GM12864 (cell line): ENCODE measurements at regions not wholly inside any gene's neighbourhood (a gene's known extent, or its start where the extent isn't known, plus 50 kb on each side); places are given as distances from the start of the nearest gene placed in this dataset.

Source experiments
- DNase-seq: peaks from one replicate; pipeline ENCODE4 v3.0.0-alpha.2; 2011; ENCODE audit warnings: low read depth
- H3K4me3 ChIP-seq: 2 replicates; pipeline ENCODE4 v1.5.1; 2011; ENCODE audit warnings: mild to moderate bottlenecking, low read depth, low read length, control low read depth
- TF ChIP-seq, protein P1 (sequence below): IDR thresholded peaks from 2 replicates; pipeline ENCODE4 v1.5.1; 2011; ENCODE audit warnings: low read depth, mild to moderate bottlenecking, moderate library complexity, low read length, control low read depth, inconsistent platforms; ENCODE audit errors: missing control alignments

DNA sequence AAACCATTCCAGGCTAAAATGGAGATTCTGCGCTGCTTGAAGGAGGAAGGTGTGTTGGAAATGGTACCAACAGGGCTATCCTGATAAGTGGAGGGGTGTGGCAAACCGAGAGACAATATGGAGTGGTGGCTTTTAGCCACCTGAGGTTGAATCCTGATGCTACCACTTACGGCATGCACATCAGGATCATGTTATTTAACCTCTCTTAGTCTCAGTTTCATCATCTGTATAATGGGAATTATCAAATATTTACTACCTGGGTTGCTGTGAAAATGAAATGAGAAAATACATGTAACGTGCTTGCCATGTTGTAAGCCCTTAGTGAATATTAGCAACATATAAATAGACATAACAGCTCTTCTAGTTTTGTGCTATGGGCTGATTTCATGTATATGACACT lies 117.1 kb downstream of the TBX19 start:
- no peak overlapping the region for H3K4me3 ChIP-seq
- no peak for DNase-seq
- TF ChIP-seq, protein P1, sequence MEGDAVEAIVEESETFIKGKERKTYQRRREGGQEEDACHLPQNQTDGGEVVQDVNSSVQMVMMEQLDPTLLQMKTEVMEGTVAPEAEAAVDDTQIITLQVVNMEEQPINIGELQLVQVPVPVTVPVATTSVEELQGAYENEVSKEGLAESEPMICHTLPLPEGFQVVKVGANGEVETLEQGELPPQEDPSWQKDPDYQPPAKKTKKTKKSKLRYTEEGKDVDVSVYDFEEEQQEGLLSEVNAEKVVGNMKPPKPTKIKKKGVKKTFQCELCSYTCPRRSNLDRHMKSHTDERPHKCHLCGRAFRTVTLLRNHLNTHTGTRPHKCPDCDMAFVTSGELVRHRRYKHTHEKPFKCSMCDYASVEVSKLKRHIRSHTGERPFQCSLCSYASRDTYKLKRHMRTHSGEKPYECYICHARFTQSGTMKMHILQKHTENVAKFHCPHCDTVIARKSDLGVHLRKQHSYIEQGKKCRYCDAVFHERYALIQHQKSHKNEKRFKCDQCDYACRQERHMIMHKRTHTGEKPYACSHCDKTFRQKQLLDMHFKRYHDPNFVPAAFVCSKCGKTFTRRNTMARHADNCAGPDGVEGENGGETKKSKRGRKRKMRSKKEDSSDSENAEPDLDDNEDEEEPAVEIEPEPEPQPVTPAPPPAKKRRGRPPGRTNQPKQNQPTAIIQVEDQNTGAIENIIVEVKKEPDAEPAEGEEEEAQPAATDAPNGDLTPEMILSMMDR: no peak

DNA sequence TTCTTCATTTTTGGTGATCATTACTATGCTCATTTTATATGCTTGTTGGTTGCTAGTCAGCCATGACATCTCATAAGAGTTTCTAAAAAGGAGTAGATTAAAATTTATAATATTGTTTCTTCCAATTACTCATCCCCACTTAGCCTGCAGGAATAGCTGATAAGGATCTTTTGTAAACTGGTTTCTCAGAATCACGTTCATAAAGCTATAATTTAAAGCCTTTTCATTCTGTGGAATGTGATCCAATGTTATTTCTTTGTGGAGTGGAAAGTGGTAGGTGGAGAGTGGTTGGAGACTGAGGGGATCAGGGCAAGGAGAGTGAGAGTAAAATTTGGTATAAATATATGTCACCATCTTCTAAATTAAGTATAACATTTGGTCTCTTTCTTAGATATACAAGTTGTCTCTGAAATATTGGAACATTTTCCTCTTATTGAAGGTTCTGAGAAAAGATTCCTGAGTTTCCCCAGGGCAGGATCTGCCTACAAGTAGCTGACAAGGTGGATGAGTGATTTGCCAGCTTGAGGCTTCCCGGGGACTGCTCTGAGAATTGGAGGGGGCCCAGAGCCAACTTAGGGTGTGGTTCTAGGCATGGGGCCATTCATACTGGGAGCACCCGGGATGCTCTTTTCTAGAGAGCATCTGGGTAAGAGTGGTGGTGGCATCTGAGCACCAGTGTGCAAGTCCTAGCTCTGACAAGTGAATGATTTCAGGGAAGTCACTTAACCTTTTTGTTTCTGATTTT lies 116.4 kb downstream of the TBX19 start:
- no peak for DNase-seq
- H3K4me3 ChIP-seq: no peak overlapping the region
- TF ChIP-seq, protein P1: no peak

DNA sequence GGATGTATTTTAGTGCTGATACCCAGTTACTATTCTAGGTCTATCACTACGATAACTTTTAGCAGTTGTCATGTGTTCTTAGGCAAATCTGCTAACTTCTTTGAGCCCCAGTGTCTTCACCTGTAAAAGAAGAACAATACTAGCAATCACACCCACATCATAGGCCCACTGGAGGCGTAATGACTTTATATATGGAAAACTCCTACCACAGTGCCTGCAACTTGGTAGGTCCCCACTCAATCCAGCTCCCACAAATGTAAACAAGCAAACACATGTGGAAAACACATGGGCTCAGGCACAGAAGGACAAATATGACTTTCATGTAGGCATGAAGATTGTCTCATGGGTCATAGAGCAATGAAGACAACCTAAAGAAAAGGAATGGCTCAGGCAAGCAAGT lies 115.8 kb downstream of the TBX19 start:
- TF ChIP-seq, protein P1: no peak
- DNase-seq: no peak
- H3K4me3 ChIP-seq: no peak overlapping the region

DNA sequence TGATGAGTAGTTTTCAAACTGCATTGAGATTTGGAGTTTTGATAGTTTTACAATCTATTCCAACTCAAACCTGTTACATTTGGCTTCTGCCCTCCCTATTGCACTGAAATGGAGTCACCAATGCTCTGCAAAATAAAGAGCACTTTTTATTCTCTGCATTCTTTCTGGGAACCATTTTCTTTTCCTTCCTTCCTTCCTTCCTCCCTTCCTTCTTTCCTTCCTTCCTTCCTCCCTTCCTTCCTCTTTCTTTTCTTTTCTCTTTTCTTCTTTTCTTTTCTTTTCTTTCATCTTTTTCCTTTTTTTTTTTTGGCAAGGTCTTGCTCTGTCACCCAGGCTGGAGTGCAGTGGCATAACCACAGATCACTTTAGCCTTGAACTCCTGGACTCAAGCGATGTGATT lies 114.2 kb downstream of the TBX19 start:
- DNase-seq: no peak
- no peak overlapping the region for H3K4me3 ChIP-seq
- TF ChIP-seq, protein P1: no peak

DNA sequence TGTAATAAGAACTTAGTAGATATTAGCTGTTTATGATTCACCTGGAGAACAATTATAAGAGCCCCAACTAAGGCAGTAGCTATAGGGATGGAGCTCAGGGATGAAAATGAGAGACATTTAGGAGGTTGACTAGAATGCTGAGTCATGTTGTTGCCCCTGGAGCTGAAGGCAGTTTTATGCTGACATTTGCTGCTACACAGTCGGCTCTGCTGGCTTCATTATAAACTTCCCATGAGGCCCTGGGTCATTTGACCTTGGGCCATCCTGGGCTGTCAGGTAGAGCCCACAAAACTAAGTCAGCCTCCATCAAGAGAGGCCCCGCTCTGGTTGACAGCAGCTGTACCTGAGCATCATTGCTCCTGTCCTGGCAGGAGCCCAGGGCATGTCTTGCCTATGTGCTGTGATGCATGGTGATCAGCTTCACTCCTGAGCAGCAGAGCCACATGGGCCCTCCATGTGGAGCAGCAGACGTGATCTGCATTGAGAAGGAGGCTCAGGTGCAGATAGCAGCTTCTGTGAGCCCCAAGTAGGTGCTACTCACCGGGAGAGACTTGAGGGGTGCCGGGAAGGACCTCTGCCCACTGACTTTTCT lies 112.4 kb downstream of the TBX19 start:
- DNase-seq: no peak
- TF ChIP-seq, protein P1: no peak
- H3K4me3 ChIP-seq: no peak overlapping the region

DNA sequence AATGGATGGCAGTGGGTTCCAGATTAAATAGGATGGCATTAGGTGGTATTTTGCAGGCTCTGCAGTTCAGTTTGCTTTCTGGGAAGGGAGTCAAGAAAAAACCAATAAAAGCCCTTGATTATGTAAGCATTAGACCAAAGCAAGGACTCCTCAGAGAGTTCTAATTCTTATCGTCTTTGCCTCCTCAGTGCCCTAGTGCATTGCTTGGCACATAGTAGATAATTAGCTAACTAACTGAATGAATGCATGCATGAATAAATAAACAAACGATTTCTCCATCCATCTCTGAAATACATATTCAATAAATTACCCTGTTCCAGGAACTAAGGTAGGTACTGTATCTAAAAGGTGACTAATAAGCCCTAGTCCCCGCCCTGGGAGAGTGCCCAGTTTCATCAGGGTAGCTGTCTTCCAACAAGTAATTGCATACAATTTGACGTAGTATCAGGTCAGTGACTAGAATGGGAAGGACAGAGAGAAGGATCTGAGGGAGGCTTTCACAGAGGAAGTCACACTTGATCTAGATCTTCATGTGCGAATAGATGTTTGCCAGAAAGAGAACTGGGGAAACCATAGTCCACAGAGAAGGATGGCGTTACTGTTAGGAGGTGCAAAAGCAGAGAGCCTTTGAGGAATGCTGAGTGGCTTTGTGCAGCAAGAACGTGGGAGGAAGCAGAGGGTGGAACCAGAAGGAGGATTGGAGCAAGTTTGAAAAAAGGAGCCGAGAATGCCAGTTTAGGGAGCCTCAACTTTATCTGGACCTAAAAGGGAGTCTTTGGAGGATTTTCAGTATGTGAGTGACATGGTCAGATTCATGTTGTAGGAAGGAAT lies 111.4 kb downstream of the TBX19 start:
- TF ChIP-seq, protein P1: no peak
- DNase-seq: no peak

More for the DNA sequence above, 111.4 kb downstream of the TBX19 start:
- H3K4me3 ChIP-seq: no peak overlapping the region
